ENCODE measurements at regions not wholly inside any gene's neighbourhood (a gene's known extent, or its start where the extent isn't known, plus 50 kb on each side); places are given as distances from the start of the nearest gene placed in this dataset.
A peak's percentile ranks its signal among the peaks of the same experiment; 100 is the strongest.

DNA sequence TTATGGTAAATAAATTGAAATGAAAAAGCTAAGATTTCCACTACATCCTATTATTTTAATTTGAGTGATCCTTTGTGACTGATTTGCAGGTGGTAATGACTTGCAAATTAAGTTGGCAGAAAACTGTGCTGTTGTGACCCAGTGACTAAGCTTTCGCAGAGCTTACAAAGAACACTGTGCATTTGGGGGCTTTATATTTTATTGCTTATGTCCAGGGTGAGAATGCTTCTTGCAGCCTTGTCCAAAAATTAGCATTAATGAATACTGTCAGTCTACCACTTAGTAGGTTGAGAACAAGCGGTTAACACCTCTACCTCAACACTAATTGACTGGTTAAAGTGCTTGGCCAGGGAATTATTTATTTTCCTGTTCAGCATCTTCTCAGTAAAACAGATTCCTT, 991.3 kb upstream of the DIAPH2 start:
- TF ChIP-seq, protein P1, sequence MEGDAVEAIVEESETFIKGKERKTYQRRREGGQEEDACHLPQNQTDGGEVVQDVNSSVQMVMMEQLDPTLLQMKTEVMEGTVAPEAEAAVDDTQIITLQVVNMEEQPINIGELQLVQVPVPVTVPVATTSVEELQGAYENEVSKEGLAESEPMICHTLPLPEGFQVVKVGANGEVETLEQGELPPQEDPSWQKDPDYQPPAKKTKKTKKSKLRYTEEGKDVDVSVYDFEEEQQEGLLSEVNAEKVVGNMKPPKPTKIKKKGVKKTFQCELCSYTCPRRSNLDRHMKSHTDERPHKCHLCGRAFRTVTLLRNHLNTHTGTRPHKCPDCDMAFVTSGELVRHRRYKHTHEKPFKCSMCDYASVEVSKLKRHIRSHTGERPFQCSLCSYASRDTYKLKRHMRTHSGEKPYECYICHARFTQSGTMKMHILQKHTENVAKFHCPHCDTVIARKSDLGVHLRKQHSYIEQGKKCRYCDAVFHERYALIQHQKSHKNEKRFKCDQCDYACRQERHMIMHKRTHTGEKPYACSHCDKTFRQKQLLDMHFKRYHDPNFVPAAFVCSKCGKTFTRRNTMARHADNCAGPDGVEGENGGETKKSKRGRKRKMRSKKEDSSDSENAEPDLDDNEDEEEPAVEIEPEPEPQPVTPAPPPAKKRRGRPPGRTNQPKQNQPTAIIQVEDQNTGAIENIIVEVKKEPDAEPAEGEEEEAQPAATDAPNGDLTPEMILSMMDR (IDR thresholded peaks at IDR 0.05; ENCODE audit: low read depth, low read length), result no peak
- DNase-seq (ENCODE audit: extremely low read depth, low read depth), result no peak

DNA sequence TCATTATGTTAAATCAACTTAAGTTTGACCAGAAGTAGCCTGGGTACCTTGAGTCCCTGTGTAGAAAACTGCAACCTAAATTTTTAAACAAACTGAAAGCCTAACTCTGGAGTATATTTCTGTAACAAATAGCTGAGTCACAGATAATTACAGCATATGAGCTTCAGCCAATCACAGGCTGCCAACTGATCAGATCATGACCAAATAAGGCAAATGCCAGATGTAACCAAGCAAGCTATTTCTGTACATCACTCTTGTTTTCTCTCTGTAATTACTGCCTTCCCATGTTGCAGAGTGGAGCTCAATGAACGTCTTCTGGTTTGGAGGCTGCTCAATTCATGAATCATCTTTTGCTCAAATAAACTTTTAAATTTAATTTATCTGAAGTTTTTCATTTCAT, 980.9 kb upstream of the DIAPH2 start:
- peak; percentile 42 for DNase-seq (ENCODE audit: extremely low read depth, low read depth)
- TF ChIP-seq, protein P1 (IDR thresholded peaks at IDR 0.05; ENCODE audit: low read depth, low read length), result no peak

GRCh38 chrX:95716841-95717240, 967.8 kb upstream of the DIAPH2 start:
- no peak for DNase-seq (ENCODE audit: extremely low read depth, low read depth)
- TF ChIP-seq, protein P1 (IDR thresholded peaks at IDR 0.05; ENCODE audit: low read depth, low read length), result no peak

- TF ChIP-seq, protein P1 (IDR thresholded peaks at IDR 0.05; ENCODE audit: low read depth, low read length), result no peak
- no peak for DNase-seq (ENCODE audit: extremely low read depth, low read depth)
Observed at GRCh38 chrX:95718746-95719145, 965.9 kb upstream of the DIAPH2 start.

DNA sequence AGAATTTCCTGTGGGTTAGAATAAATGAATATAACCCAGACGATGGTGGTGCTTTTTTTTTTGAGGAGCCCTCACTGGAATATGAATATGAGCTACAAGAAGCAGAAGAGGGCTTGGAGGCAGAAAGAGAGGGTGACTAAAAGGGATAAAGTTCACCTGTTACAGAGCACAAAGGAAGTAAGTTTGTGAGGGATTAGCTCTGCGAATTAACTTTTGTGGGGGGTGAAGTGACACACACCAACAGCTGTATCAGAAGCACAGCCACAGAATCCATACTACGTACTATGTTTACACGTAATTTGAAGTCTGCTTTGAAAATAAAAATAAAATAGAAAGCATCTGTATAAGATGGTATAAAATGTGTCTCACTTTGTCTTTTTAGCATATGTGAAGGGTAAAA, 963.6 kb upstream of the DIAPH2 start:
- no peak for DNase-seq (ENCODE audit: extremely low read depth, low read depth)
- TF ChIP-seq, protein P1 (IDR thresholded peaks at IDR 0.05; ENCODE audit: low read depth, low read length), result no peak

DNA sequence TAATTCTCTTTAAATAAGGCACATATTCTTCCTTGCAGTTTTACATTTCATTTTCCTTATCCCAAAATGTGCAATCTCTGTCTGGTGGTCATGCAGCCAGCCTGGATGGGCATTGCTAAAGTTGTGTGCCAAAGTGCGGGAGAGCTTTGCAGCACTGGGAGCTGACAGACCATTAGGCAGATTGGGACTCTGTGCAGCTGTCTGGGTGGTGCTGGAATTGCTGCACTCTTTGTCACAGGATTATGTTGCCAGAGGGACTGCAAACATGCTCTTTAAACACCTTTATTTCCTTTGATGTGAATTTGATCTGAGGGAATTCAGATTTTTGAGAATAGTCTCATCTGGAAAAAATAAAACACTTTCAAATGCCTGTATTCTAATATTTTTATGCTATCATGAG, 956.2 kb upstream of the DIAPH2 start:
- TF ChIP-seq, protein P1 (IDR thresholded peaks at IDR 0.05; ENCODE audit: low read depth, low read length), result no peak
- no peak for DNase-seq (ENCODE audit: extremely low read depth, low read depth)

GRCh38 chrX:95729401-95729800, 955.2 kb upstream of the DIAPH2 start:
- no peak for DNase-seq (ENCODE audit: extremely low read depth, low read depth)
- TF ChIP-seq, protein P1 (IDR thresholded peaks at IDR 0.05; ENCODE audit: low read depth, low read length), result no peak

Measured in AG09319 (cell line).